ENCODE measurements at regions not wholly inside any gene's neighbourhood (a gene's known extent, or its start where the extent isn't known, plus 50 kb on each side); places are given as distances from the start of the nearest gene placed in this dataset.
A peak's percentile ranks its signal among the peaks of the same experiment; 100 is the strongest.

GRCh38 chr4:20122198-20122988 lies 129.3 kb upstream of the SLIT2 start:
- TF ChIP-seq CTCF (conservative IDR thresholded peaks at IDR 0.05; ENCODE audit: low read length), result no peak
- no peak overlapping the region for H3K4me3 ChIP-seq (ENCODE audit: low read length)
- DNase-seq (ENCODE audit: low read depth), result no peak

GRCh38 chr4:20119141-20119540 lies 132.6 kb upstream of the SLIT2 start:
- TF ChIP-seq CTCF (conservative IDR thresholded peaks at IDR 0.05; ENCODE audit: low read length), result no peak
- no peak overlapping the region for H3K4me3 ChIP-seq (ENCODE audit: low read length)
- no peak for DNase-seq (ENCODE audit: low read depth)

GRCh38 chr4:20109391-20109790 lies 142.3 kb upstream of the SLIT2 start:
- no peak for TF ChIP-seq CTCF (conservative IDR thresholded peaks at IDR 0.05; ENCODE audit: low read length)
- no peak overlapping the region for H3K4me3 ChIP-seq (ENCODE audit: low read length)
- DNase-seq (ENCODE audit: low read depth), result no peak

- no peak for TF ChIP-seq CTCF (conservative IDR thresholded peaks at IDR 0.05; ENCODE audit: low read length)
- DNase-seq (ENCODE audit: low read depth), result peak; percentile 57
- no peak overlapping the region for H3K4me3 ChIP-seq (ENCODE audit: low read length)
These were observed 144.8 kb upstream of the SLIT2 start for GRCh38 chr4:20106921-20107320.

- DNase-seq (ENCODE audit: low read depth), result no peak
- H3K4me3 ChIP-seq (ENCODE audit: low read length), result no peak overlapping the region
- no peak for TF ChIP-seq CTCF (conservative IDR thresholded peaks at IDR 0.05; ENCODE audit: low read length)
These were observed 149.9 kb upstream of the SLIT2 start for GRCh38 chr4:20101831-20102230.

- no peak for TF ChIP-seq CTCF (conservative IDR thresholded peaks at IDR 0.05; ENCODE audit: low read length)
- H3K4me3 ChIP-seq (ENCODE audit: low read length), result no peak overlapping the region
- DNase-seq (ENCODE audit: low read depth), result no peak
These were observed 154.8 kb upstream of the SLIT2 start for GRCh38 chr4:20096911-20097310.

GRCh38 chr4:20095805-20096541 lies 155.7 kb upstream of the SLIT2 start:
- peak; percentile 4 for DNase-seq (ENCODE audit: low read depth)
- no peak overlapping the region for H3K4me3 ChIP-seq (ENCODE audit: low read length)
- no peak for TF ChIP-seq CTCF (conservative IDR thresholded peaks at IDR 0.05; ENCODE audit: low read length)
